ENCODE measurements at regions not wholly inside any gene's neighbourhood (a gene's known extent, or its start where the extent isn't known, plus 50 kb on each side); places are given as distances from the start of the nearest gene placed in this dataset.

DNA sequence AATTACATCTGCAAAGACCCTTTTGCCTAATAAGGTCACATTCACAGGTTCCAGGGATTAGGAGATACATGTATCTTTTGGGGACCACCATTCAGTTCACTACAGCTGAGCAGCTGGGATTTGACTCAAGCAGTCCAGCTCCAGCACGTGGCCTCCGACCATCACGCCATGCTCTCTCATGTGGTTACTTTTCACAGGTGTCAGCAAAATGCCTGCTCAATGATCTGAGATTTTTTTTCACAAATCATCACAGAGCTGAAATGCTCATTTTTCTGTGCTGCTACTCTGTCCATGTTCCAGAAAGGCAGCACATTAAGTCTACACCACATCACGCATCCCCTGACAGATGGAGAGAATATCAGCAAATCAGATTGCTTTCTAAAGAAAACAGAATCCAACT is 98.5 kb upstream of the RMDN2 start:
- Mint-ChIP-seq H3K4me3 (no peak overlapping the region), H3K9me3 (peaks cover 2% of the 10 kb centered on the region), H3K4me1 (peaks cover 41% of the 10 kb centered on the region), H3K27ac (no peak overlapping the region), H3K36me3 (ENCODE audit: low read depth) (no peaks in the 10 kb centered on the region), H3K27me3 (ENCODE audit: low read depth) (peaks cover 22% of the 10 kb centered on the region)
- TF ChIP-seq, protein P1, sequence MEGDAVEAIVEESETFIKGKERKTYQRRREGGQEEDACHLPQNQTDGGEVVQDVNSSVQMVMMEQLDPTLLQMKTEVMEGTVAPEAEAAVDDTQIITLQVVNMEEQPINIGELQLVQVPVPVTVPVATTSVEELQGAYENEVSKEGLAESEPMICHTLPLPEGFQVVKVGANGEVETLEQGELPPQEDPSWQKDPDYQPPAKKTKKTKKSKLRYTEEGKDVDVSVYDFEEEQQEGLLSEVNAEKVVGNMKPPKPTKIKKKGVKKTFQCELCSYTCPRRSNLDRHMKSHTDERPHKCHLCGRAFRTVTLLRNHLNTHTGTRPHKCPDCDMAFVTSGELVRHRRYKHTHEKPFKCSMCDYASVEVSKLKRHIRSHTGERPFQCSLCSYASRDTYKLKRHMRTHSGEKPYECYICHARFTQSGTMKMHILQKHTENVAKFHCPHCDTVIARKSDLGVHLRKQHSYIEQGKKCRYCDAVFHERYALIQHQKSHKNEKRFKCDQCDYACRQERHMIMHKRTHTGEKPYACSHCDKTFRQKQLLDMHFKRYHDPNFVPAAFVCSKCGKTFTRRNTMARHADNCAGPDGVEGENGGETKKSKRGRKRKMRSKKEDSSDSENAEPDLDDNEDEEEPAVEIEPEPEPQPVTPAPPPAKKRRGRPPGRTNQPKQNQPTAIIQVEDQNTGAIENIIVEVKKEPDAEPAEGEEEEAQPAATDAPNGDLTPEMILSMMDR (IDR thresholded peaks at IDR 0.05; ENCODE audit: unreplicated experiment in 3 of 3): no peak

DNA sequence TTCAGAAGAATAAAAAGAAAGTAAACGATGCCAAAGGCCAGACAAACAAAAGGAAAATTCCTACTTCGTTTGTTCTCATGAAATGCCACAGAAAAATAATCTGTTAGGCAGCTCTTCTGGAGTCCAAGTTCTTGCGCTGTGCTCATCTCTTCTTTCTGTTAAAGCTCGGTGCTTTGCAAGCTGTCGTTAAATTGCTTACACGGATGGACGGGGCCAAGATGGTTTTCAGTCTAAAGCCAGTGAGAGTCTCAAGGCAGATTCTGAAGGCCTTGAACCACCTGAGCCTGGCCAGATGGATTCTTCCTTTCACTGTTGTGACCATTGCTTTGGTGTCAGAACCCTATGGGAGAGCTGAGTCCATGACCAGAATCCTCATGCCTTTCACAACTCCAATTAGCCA is 97.6 kb upstream of the RMDN2 start:
- H3K4me3 Mint-ChIP-seq: no peak overlapping the region
- peaks cover 47% of the 10 kb centered on the region for H3K4me1 Mint-ChIP-seq
- H3K27me3 Mint-ChIP-seq (ENCODE audit: low read depth): peaks cover 16% of the 10 kb centered on the region
- H3K27ac Mint-ChIP-seq: peak overlapping the region in 2 of 3 experiments; percentile 6 to 49
- H3K36me3 Mint-ChIP-seq (ENCODE audit: low read depth): no peaks in the 10 kb centered on the region
- TF ChIP-seq, protein P1 (IDR thresholded peaks at IDR 0.05; ENCODE audit: unreplicated experiment in 3 of 3): no peak
- peaks cover 2% of the 10 kb centered on the region for H3K9me3 Mint-ChIP-seq

DNA sequence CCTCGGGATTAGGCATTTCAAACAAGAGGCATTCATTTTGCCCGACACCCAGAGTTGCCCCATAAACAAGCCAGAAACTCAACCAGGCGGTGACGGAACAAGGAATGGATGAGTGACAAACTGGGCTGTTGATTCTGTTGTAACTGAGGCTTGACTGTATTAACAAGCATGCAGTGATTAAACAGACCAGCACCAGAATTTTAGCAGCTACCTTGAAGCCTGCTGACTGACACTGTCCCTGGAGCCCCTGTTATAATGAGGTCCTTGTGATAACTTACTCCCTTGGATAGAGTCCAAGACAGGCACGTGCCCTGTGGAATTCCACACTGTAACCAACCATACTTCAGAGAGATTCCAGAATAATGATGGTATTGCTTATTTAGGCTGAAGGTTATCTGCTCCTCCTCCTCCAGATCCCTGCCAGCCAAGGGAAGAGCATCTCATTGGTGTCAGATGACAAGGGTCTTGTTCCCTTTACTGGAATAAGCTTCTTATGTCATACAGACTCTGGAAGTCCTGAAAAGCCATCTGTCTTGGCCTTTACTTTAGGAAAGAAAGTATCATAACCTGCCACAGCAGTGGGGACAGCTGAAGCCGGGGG is 97.1 kb upstream of the RMDN2 start:
- TF ChIP-seq, protein P1 (IDR thresholded peaks at IDR 0.05; ENCODE audit: unreplicated experiment in 3 of 3): no peak
- Mint-ChIP-seq H3K27ac (peak overlapping the region; percentile 6 to 71 (median 12)), H3K4me1 (peaks cover 51% of the 10 kb centered on the region), H3K4me3 (peak overlapping the region in 1 of 3 experiments; percentile 10), H3K27me3 (ENCODE audit: low read depth) (peaks cover 15% of the 10 kb centered on the region), H3K36me3 (ENCODE audit: low read depth) (no peaks in the 10 kb centered on the region), H3K9me3 (peaks cover 2% of the 10 kb centered on the region)

DNA sequence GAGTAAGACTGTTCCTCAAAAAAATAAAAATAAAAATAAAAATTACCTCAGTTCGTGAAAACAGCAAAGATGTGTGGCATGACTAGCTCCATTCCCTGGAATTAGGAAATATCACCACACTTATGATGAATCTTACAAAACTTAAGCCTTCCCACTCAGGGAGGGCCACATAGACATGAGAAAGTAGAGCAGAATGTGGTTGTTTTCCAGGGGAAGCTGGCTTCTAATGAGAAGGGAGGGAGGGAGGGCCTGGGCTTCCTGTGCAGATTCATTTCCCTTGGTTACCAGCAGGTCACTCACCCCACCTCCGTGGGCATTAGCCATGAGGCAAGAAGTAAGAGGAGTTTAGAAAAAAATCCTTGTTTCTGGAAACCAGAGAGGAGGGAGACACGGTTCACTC is 95.9 kb upstream of the RMDN2 start:
- TF ChIP-seq, protein P1 (IDR thresholded peaks at IDR 0.05; ENCODE audit: unreplicated experiment in 3 of 3): no peak
- Mint-ChIP-seq H3K27me3 (ENCODE audit: low read depth) (peaks cover 19% of the 10 kb centered on the region), H3K27ac (no peak overlapping the region), H3K4me3 (no peak overlapping the region), H3K4me1 (peaks cover 51% of the 10 kb centered on the region), H3K9me3 (peaks cover 2% of the 10 kb centered on the region), H3K36me3 (ENCODE audit: low read depth) (no peaks in the 10 kb centered on the region)

DNA sequence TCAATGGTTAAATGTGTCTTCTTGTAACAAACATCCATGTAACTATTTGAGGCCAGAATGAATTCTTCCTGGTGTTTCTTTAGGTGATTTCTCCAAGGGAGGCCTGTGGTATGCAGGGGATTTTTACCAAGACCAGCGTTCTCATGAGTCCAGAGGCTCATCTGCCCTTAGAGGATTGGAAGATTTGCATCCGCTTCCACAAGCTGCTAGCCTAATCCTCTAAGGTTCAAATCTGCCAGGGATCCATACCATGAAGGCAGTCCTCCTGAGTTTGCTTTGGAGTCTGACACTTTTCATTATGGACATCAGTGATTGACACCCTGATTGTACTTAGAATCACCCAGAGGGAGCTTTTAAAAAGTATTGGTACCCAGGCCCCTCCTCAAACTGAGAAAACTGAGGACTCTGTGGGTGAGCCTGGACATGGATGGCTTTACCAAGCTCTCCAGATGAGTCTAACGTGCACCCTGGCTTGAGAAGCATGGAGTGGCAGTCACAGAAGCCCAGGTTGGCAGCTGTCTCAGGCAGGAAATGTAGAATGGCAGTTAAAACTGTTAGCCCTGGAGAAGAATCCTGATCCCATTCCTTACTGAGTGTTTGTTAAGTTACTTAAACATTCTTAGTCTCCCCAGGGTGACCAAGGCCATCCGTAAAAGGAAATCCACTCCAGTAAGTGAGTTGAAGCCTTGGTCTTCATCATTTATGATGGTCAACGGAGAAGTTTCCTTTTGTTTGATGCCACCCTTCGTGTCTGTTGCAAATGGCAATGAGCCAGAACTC is 95.3 kb upstream of the RMDN2 start:
- Mint-ChIP-seq H3K9me3 (peaks cover 2% of the 10 kb centered on the region), H3K4me1 (peaks cover 51% of the 10 kb centered on the region), H3K4me3 (no peak overlapping the region), H3K27ac (peak overlapping the region in 1 of 3 experiments; percentile 25), H3K27me3 (ENCODE audit: low read depth) (peaks cover 19% of the 10 kb centered on the region), H3K36me3 (ENCODE audit: low read depth) (no peaks in the 10 kb centered on the region)
- TF ChIP-seq, protein P1 (IDR thresholded peaks at IDR 0.05; ENCODE audit: unreplicated experiment in 3 of 3): no peak

Measured in nephron (organoid).